DMS 273 (cell line): ENCODE measurements at regions not wholly inside any gene's neighbourhood (a gene's known extent, or its start where the extent isn't known, plus 50 kb on each side); places are given as distances from the start of the nearest gene placed in this dataset.

ENCODE experiments used
- DNase-seq: peaks from one replicate; lab custom pipeline; 2025; ENCODE audit not compliant: unreplicated experiment; lab: John Stamatoyannopoulos, UW

DNA sequence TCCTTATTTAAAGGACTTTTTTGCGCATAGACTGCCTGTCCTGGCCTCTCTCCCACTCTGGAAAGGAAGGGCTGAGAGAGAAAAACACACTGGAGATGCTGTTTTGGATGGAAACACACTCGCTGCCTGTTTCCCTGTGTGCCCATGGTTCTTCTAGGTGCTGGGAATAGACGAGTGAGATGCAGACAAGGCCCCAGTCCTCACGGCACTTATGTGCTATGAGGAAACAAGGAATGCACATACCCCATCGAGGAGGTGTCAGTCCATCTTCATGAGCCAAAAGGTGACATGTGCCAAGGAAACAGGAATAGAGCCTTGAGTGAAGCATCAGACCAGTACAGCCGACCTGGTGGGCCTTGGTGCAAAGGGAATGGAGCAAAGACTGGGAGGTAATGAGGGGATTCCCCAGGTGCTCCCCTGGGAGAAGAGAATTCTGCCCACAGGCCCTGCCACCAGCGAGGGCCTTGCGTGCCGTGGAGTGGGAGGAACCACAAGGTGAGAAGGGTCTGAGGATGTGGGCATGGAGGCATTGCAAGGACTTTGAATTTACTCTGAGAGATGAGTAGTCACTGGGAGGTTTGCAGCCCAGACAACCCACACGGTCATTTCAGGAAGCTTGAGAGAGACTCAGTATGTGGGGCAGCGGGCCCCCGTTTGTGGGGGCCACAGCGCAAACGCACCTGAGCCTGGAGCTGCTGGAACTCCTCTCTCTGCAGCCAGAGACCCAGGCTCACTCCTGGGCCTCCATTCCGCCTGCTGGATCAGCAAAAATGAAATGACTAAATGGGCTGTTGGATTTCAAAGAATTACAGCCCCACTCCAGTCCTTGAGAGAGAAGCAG is 197.5 kb upstream of the COPS8 start:
- no peak for DNase-seq

DNA sequence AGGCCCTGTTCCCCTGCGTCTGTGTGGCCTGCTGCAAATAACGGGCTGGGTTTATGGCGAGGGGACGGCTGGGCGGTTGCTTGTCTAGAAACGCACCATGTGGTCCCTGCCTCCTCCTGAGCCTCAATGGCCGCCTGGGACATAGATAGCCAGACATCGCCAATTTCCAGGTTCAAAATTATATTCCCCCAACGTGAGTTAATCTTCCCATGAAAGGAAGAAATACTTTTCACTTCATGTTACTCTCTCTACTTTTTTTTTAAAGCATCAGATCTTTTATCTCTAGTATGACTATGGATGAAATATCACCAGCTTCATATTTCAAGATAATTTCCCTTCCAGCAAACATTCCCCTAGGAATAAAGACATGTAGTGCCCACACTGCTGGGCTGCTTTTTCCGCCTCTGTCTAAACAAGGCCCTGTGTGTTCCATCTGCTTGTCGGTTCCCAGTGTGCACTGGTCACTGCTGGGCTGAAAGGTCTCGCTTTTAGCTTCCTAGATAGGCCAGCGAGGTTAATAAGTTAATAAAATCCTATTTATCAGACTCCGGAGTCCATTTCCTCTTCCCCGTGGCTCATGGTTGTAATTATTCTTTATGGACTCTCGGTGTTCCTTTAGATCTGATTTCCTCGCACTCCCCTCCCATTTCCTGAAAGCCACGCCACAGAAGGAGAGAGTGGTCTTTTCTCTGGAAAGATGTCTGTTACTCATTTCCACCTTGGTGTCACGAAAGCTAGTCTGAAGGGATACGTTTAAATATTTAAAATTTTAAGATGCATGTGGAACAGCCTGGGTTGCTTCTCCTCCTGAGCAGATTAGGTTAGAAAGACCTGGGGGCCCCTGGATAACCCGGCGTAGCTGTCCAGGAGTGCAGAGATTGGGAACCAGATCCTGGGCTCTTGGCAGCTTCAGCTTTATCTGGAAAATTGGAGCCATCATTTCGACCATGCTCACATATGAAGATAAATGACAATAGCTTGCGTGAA is 196.6 kb upstream of the COPS8 start:
- no peak for DNase-seq

DNA sequence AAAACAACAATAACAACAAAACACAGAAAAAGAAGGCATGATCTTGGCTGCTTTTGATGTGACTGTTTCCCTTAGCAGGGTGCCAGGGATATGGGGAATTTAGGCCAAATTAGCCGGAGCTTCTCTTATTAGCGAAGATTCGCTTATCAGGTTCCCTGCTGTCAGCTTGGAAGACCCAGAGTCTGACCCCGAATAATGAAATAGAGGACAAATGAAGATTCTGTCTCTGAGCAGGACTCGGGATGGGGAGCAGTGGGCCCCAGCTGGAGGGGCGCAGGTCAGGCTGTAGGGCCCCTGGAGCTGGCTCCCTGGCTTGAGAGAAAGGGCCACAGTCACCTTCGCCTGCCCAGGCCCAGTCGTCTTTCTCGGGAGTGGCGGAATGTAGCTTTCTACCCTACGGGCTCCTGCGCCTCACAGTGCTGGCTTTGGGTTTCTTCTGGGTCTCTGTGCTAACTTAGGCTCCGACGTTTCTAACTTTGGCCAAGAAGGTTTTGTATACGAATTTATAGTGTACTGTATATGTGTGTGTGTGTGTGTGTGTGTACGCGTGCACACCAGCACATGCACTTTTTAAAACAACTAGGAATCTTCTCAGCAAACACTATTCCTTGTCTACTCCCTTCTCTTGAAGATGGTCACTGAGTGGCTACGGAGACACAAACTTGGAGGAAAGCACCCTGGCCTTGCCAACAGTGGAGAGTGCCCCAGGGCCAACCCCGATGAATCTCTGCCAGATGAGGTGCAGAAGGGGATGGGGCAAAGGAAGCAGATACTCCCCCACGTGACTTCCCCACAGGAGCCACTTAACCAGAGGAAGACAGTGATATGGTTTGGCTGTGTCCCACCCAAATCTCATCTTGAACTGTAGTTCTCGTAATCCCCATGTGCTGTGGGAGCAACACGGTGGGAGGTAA is 195.6 kb upstream of the COPS8 start:
- no peak for DNase-seq

DNA sequence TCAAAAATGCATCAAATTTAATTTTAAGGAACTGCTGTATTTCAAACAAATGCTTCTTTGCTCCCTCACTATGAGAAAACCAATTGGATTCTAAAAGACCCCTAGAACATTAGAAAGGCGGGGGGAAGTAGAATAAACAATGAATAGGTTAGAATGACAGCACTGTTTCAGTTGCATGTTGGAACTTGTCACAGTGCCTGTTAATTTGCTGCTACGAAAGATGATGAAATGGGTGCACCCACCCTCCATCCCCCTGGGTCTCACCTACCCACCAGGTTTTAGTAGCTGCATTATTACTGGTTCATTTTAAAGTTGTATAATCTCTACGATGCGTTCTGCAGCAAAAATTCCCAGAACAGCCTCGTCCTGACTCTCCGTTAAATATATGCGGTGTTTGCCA is 193.0 kb upstream of the COPS8 start:
- no peak for DNase-seq

DNA sequence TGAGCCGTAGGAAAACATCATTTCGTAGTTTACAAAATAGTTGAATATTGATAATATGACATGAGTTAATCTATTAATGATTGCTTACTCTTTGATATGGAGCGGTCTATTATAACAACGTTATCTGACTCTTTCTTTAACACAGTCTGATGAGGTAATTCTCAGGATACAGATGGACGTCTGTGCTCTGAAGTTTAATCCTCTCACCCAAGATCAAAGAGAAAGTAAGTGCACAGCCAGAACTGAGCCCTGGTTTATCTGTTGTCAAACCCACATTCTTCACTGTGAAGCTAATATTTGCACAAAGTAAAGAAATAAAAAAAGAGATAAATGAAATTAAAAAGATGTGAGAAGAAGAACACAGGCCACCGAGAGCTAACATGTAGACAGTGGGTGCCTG is 190.9 kb upstream of the COPS8 start:
- DNase-seq: peak; percentile 30

DNA sequence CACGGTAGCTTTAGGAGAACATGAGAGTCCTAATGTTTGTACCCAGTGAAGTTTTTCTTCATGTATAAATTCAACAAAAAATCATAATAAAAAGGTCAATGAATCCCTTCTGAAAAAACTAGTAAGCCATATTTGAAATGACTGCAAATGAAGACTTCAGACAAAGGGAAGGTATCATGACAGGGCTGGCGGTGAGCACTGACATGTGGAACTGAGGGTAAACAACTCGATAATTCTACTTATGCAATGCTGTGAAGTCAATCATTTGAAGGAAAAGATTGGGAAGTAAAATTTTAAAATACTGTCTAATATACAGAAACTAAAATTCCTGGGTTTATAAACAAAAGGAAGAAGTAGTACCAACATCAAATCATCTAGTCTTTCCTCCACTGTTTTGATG is 190.2 kb upstream of the COPS8 start:
- DNase-seq: peak; percentile 12

DNA sequence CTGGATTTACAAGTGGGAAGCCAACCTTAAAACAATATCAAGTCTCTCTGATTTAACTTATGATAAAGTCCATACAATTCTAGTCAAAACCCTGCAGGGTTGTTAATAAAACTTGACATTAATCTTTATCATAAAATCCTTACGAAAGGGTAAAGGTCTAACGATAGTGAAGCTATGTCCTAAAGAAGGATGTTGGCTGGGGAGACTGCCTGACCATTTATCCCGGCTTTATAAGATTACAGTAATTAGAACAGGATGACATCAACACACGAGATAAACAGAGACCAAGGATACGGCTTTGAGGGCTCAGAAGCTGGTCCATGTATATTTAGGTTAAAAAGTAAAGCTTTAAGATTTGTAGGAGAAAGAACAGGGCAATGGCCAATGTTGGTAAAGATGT is 189.0 kb upstream of the COPS8 start:
- peak; percentile 20 for DNase-seq

DNA sequence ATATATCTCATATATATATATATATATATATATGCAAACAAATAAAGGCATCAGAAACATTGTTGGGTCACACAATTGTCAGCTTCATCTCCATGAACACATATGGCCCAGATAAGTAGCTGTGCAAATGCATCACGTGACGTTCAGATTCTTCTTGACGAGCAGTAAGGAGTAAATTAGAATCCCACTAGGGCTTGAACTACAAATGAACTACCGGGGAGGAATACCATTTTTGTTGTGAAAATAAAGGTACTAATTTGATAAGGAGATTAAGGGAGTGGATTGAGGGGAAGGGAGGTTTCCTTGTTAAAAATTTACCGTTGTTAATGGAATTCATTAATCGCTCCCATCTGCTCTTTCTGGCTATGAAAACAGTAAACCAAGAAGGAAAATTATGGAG is 186.5 kb upstream of the COPS8 start:
- peak; percentile 86 for DNase-seq

DNA sequence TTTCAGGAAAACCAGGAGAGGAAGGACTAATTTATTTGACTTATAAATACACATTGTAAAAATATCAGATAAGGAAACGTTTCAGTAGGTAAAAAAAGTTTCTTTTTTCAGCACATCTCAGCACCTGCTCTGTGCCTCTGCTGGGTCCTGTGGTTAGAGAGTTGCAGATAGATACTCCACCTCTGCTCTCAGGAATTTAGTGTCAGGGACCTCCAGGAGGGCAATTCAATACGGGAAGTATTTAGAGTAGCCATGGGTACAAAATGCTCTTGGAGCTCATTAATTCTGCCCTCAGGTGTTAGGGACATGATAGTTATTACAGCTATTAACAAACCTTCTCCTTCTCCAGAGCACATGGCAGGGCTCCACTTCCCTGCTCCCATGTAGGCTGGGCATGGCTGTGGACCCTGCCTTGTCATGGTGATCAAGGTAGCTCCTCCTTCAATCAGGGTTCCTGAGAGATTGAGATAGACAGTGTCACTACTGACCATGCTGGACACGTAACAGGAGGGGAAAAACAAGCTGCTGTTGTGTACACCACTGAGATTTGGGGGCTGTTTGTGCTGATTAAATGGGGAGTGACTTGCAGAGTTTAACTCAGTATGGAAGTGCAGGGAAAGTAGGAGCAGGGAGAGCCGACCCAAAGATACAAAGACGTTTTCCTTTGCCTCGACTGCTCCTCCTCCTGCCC is 185.6 kb upstream of the COPS8 start:
- peak; percentile 55 for DNase-seq

DNA sequence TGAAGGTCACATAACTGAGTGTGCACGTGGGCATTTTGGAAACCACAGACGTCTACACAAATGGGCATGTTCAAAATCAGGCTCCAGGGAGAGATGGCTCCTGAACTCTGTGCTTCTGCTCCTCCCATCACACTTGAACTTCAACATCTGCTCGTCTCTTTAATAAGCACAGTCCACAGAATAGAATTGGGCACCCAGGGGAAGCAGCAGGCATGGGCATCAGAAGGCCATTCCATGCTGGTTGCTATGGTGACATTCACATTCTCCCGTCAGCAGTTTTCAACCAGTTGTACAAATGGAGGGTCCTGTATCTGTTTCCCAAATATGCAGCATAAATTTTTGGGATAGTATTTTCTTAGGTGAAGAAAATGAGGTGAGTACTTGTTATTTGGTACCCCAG is 183.7 kb upstream of the COPS8 start:
- DNase-seq: peak; percentile 70

DNA sequence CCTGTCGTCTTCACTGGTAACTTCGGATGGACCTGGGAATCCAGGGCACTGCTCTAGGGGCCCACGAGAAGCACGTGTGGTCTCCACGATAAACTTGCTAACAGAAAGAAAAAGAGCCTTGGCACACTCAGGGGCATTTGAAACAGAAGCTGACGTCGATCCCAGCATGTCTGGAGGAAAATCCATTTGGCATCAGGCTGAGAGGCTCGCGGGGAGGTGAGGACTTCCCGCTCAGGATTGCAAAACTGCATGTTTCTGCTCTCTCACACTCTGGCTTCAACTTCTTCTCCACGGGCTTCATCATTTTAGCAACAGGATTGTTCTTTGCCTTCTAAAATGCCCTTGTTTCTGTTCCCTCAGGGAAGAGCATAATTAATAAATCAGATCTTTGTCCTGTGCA is 181.7 kb upstream of the COPS8 start:
- no peak for DNase-seq

DNA sequence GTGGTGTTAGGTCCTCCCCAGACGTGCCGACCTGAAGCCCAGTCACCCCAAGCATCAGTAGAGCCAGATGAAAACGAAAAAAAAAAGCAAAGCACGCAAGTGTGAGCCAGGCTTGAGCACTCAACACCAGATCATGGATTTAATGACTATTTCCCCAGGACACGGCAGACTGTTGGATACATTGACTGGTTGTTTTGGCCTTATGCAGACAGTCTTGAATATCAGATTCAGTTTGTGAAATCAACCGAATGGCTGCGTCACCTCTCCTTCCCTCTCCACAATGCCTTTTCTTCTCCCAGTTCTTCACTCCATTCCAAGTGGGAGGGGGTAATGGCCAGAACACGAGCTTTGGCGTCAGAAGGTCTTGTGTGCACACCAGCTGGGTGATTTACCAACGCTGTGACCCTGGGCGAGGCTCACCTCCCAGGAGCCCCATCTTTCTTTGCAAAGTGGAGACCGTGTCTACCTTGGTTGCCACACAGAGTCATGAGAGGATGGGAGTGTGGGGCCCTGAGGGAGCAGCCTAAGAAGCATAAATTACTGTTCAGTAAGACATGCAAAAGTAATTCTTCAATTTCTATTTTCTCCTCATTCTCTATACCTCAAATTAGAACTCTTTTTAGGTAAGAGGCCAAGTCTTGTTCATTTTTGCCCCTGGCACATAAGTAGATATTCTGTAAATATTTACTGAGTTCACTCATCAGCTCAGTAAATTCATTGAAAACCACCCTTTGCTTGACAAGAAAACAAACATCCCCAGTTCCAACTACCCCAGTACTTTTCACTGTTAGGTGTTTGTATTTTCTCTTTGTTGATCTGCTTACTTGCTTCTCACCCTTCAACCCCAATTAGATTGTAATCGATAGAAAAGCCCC is 181.1 kb upstream of the COPS8 start:
- DNase-seq: no peak

DNA sequence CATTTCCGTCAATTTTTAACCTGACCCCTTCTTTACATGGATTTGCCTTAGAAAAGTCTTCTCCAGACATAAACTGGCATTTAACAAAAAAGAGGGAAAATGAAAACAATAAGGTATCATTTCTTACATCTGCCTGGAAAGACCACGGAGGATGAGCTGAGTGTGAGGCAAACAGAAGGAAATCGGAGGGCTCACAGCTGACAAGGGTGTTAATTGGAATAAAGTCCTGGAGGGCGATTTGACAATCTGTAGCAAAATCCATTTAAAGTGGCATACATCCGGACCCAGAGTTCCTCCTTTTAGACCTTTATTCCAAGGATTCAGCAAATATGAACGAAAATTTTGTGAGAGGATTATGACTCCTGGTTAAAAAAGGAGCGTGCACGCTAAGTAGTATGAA is 179.7 kb upstream of the COPS8 start:
- DNase-seq: no peak

DNA sequence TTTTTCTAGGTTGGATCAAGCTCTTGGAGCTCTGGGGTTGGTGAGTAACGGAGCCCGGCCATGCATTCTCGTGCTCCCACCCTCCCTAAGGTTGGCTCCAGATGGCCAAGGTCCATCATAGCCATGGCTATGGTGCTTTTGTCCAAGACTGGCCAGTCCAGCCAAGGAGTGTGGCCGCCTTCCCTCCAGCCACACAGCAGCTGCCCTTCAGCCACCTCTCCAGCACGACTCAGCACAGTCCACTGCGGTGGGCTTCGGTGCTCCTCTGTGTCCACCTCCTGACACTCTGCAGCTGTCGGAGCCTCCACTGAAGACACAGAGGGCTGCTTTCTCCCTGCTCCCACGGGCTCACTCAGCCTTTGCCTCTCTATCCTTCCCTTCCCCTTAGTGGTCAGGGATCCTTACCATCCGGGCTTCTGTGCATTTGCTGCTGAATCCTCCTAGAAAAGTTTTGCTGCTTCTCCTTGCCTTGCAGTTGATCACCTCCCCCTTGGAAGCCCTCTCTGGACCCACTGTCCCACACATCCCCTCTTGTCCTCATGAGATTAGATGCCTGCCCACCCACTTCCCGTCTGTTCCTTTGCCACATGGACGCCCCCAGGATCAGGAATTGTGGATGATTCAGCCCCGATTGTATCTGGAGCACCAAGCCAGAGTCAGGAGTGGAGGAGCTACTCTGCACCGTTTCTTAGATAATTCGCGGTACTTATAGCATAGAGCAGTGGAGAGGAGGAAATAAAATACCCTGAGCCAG is 177.1 kb upstream of the COPS8 start:
- DNase-seq: no peak

DNA sequence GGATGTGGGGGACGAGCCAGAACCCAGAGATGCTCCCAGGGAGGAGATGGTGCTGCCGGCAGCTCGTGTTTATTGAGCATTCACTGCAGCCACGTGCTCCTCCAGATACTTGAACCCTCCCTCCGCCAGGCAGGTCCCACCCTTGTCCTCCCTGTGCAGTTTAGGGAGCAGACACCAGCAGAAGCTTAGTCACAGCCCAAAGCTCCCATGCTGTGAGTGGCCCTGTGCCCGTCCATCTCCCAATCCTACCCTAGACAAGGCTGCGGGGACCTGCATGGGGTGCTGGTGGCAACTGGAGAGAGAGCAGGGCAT is 176.5 kb upstream of the COPS8 start:
- DNase-seq: no peak

DNA sequence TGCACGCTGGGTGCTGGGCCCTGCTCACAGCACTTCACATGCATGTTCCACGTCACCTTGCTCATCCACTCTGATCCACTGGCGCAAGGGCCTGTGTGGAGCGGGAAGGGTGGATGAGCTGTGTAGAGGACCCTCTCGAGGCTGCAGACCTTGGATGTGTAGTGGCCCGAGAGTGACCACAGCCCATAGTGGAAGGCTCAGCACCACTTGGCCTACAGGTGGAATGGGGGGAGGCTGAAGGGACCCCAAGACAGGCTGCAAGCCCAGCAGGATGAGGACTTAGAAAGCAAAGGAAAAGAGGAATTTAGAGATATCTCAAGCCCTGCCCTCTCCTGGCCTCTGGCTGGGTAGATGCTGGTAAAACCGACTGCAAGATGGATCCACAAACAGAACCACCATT is 175.9 kb upstream of the COPS8 start:
- DNase-seq: no peak

DNA sequence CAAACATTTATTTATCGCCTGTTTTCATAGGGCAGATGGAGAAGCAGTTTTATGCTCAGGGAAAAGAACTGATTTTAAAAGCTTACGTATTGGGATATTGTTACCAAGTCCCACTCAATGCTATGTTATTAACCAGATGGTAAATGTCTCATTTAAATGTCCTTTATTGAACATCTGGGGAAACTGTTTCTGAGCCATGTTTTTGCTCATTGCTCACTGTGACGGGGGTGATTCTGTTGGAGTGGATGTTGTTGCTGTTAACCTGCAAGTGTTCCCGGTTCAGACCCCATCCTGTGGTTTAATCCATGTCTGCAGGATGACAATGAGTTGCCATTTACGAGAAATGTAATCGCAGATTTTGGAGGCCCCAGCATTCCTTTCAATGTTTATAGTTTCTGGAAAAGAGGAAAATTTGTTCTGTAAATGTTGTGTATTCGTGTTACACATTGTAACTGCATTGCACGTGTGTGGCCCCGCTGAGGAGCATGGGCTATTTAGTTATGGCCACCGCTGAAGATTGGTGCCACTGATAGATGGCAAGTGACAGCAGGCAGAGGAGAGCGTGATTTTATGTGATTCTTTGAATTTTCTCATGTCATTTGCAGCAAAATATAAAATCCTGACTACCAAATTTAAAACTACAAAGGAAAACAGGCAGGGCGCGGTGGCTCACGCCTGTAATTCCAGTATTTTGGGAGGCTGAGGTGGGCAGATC is 174.8 kb upstream of the COPS8 start:
- DNase-seq: peak; percentile 15
